CD4-positive, CD25-positive, alpha-beta regulatory T cell (primary cell): ENCODE measurements at regions not wholly inside any gene's neighbourhood (a gene's known extent, or its start where the extent isn't known, plus 50 kb on each side); places are given as distances from the start of the nearest gene placed in this dataset.

ENCODE experiments used
- ATAC-seq, 2 donors: fragments of 150-1000 bp; cut with Tn5 transposase; one replicate each; pipeline ENCODE4 v1.10.0; 2021; ENCODE audit warnings: low read depth in 2 of 2, moderate number of reproducible peaks in 2 of 2, moderate library complexity in 1 of 2
- DNase-seq, 3 donors: peaks; one replicate each; pipeline versions ENCODE4 v3.0.0 to v3.0.0-alpha.2; 2012 to 2022; ENCODE audit warnings: mixed read lengths in 1 of 3
- H3K27ac ChIP-seq: one replicate; pipeline ENCODE4 v1.7.0; 2013; ENCODE audit warnings: mild to moderate bottlenecking, low read length; ENCODE audit not compliant: insufficient read depth, poor library complexity, severe bottlenecking
- H3K27me3 ChIP-seq: one replicate; pipeline ENCODE4 v1.7.0; 2013; ENCODE audit warnings: low read length; ENCODE audit not compliant: control insufficient read depth, insufficient read depth
- H3K36me3 ChIP-seq: one replicate; pipeline ENCODE4 v1.7.0; 2013; ENCODE audit warnings: mild to moderate bottlenecking, low read length, moderate library complexity; ENCODE audit not compliant: control insufficient read depth, insufficient read depth
- H3K4me1 ChIP-seq: 2 replicates; pipeline ENCODE4 v1.7.0; 2013; ENCODE audit warnings: mild to moderate bottlenecking, low read length; ENCODE audit not compliant: insufficient read depth, control insufficient read depth, poor library complexity, severe bottlenecking
- H3K4me3 ChIP-seq: one replicate; pipeline ENCODE4 v1.7.0; 2013; ENCODE audit warnings: low read depth, mild to moderate bottlenecking, low read length, moderate library complexity
- H3K9me3 ChIP-seq, 2 experiments: 1 replicate in 1 of 2; 2 replicates in 1 of 2; pipeline ENCODE4 v1.7.0; 2013; ENCODE audit warnings: low read length in 2 of 2, mild to moderate bottlenecking in 1 of 2, moderate library complexity in 1 of 2; ENCODE audit not compliant: control insufficient read depth in 2 of 2
- H3K27ac Mint-ChIP-seq, 3 donors: one replicate each; pipeline ENCODE4 v1.8.0; 2020 to 2022; ENCODE audit warnings: mild to moderate bottlenecking in 3 of 3, mixed read lengths in 3 of 3, moderate library complexity in 2 of 3
- H3K27me3 Mint-ChIP-seq: one replicate; pipeline ENCODE4 v1.8.0; 2022; ENCODE audit warnings: mild to moderate bottlenecking, mixed read lengths
- H3K36me3 Mint-ChIP-seq: one replicate; pipeline ENCODE4 v1.8.0; 2020; ENCODE audit warnings: mixed read lengths
- H3K4me1 Mint-ChIP-seq, 4 donors: one replicate each; pipeline ENCODE4 v1.8.0; 2020 to 2022; ENCODE audit warnings: mixed read lengths in 4 of 4, mild to moderate bottlenecking in 1 of 4
- H3K4me3 Mint-ChIP-seq, 4 donors: one replicate each; pipeline ENCODE4 v1.8.0; 2020 to 2022; ENCODE audit warnings: mild to moderate bottlenecking in 4 of 4, mixed read lengths in 4 of 4, moderate library complexity in 3 of 4
- H3K9me3 Mint-ChIP-seq, 7 donors: one replicate each; pipeline ENCODE4 v1.8.0; 2020 to 2022; ENCODE audit warnings: mixed read lengths in 7 of 7, mild to moderate bottlenecking in 3 of 7, moderate library complexity in 2 of 7

- no peaks in the 10 kb centered on the region for H3K36me3 Mint-ChIP-seq
Observed at GRCh38 chr5:2192496-2192895, 309.8 kb upstream of the IRX4 start.

GRCh38 chr5:2191972-2192371 is 309.2 kb upstream of the IRX4 start:
- Histone ChIP-seq H3K9me3 (no peaks in the 10 kb centered on the region), H3K4me1 (no peaks in the 10 kb centered on the region), H3K27ac (no peak overlapping the region), H3K36me3 (no peaks in the 10 kb centered on the region), H3K4me3 (no peak overlapping the region), H3K27me3 (no peaks in the 10 kb centered on the region)
- Mint-ChIP-seq H3K4me3 (no peak overlapping the region), H3K36me3 (no peaks in the 10 kb centered on the region), H3K27me3 (no peaks in the 10 kb centered on the region), H3K4me1 (no peaks in the 10 kb centered on the region), H3K27ac (no peak overlapping the region), H3K9me3 (peaks cover 0 to 4% (median 1%) of the 10 kb centered on the region in 7 donors)
- DNase-seq (no peak), ATAC-seq (no peak)

More at GRCh38 chr5:2192496-2192895, 309.8 kb upstream of the IRX4 start:
- Mint-ChIP-seq H3K9me3 (peaks cover 0 to 6% (median 2%) of the 10 kb centered on the region in 7 donors), H3K4me1 (no peaks in the 10 kb centered on the region), H3K4me3 (no peak overlapping the region), H3K27ac (no peak overlapping the region), H3K27me3 (no peaks in the 10 kb centered on the region)
- Histone ChIP-seq H3K4me1 (no peaks in the 10 kb centered on the region), H3K27ac (no peak overlapping the region), H3K27me3 (no peaks in the 10 kb centered on the region), H3K9me3 (no peaks in the 10 kb centered on the region), H3K4me3 (no peak overlapping the region), H3K36me3 (no peaks in the 10 kb centered on the region)
- ATAC-seq (no peak), DNase-seq (no peak)

- no peaks in the 10 kb centered on the region for H3K27me3 Mint-ChIP-seq
- DNase-seq (no peak), ATAC-seq (no peak)
- Histone ChIP-seq H3K27ac (no peak overlapping the region), H3K27me3 (no peaks in the 10 kb centered on the region), H3K9me3 (no peaks in the 10 kb centered on the region), H3K4me3 (no peak overlapping the region), H3K4me1 (no peaks in the 10 kb centered on the region), H3K36me3 (no peaks in the 10 kb centered on the region)
- H3K36me3 Mint-ChIP-seq, result no peaks in the 10 kb centered on the region
- peaks cover 0 to under 1% (median 0%) of the 10 kb centered on the region in 7 donors for H3K9me3 Mint-ChIP-seq
- H3K27ac Mint-ChIP-seq, result no peak overlapping the region
- H3K4me3 Mint-ChIP-seq, result no peak overlapping the region
- no peaks in the 10 kb centered on the region for H3K4me1 Mint-ChIP-seq
Observed at GRCh38 chr5:2190549-2190948, 307.8 kb upstream of the IRX4 start.

GRCh38 chr5:2188661-2189060 is 305.9 kb upstream of the IRX4 start:
- H3K27me3 Mint-ChIP-seq, result no peaks in the 10 kb centered on the region
- H3K9me3 Mint-ChIP-seq, result peaks cover 0 to 4% (median 0%) of the 10 kb centered on the region in 7 donors
- H3K4me3 Mint-ChIP-seq, result no peak overlapping the region
- H3K4me1 ChIP-seq, result no peaks in the 10 kb centered on the region
- ATAC-seq (no peak), DNase-seq (no peak)
- H3K27me3 ChIP-seq, result no peaks in the 10 kb centered on the region
- H3K9me3 ChIP-seq, result no peaks in the 10 kb centered on the region
- H3K4me3 ChIP-seq, result no peak overlapping the region
- no peak overlapping the region for H3K27ac ChIP-seq
- H3K27ac Mint-ChIP-seq, result no peak overlapping the region
- no peaks in the 10 kb centered on the region for H3K36me3 Mint-ChIP-seq
- H3K4me1 Mint-ChIP-seq, result no peaks in the 10 kb centered on the region
- no peaks in the 10 kb centered on the region for H3K36me3 ChIP-seq

GRCh38 chr5:2188137-2188536 is 305.4 kb upstream of the IRX4 start:
- Histone ChIP-seq H3K27me3 (no peaks in the 10 kb centered on the region), H3K4me1 (no peaks in the 10 kb centered on the region), H3K36me3 (no peaks in the 10 kb centered on the region), H3K4me3 (no peak overlapping the region), H3K9me3 (no peaks in the 10 kb centered on the region), H3K27ac (no peak overlapping the region)
- no peaks in the 10 kb centered on the region for H3K27me3 Mint-ChIP-seq
- no peak overlapping the region for H3K4me3 Mint-ChIP-seq
- no peaks in the 10 kb centered on the region for H3K36me3 Mint-ChIP-seq
- DNase-seq (no peak), ATAC-seq (no peak)
- peaks cover 0 to 4% (median 0%) of the 10 kb centered on the region in 7 donors for H3K9me3 Mint-ChIP-seq
- no peaks in the 10 kb centered on the region for H3K4me1 Mint-ChIP-seq
- no peak overlapping the region for H3K27ac Mint-ChIP-seq

- H3K36me3 ChIP-seq, result no peaks in the 10 kb centered on the region
- H3K4me1 ChIP-seq, result no peaks in the 10 kb centered on the region
- no peaks in the 10 kb centered on the region for H3K9me3 ChIP-seq
- ATAC-seq, result no peak
- Mint-ChIP-seq H3K27me3 (no peaks in the 10 kb centered on the region), H3K9me3 (peaks cover 0 to 4% (median 0%) of the 10 kb centered on the region in 7 donors), H3K4me1 (no peaks in the 10 kb centered on the region), H3K4me3 (no peak overlapping the region), H3K27ac (no peak overlapping the region), H3K36me3 (no peaks in the 10 kb centered on the region)
- no peaks in the 10 kb centered on the region for H3K27me3 ChIP-seq
- DNase-seq, result no peak
- H3K4me3 ChIP-seq, result no peak overlapping the region
- no peak overlapping the region for H3K27ac ChIP-seq
Observed at GRCh38 chr5:2187687-2188086, 305.0 kb upstream of the IRX4 start.

- Mint-ChIP-seq H3K4me3 (no peak overlapping the region), H3K4me1 (no peaks in the 10 kb centered on the region), H3K36me3 (no peaks in the 10 kb centered on the region), H3K27me3 (no peaks in the 10 kb centered on the region), H3K9me3 (peaks cover 0 to 4% (median 0%) of the 10 kb centered on the region in 7 donors), H3K27ac (no peak overlapping the region)
- Histone ChIP-seq H3K4me3 (no peak overlapping the region), H3K4me1 (no peaks in the 10 kb centered on the region), H3K36me3 (no peaks in the 10 kb centered on the region), H3K27ac (no peak overlapping the region), H3K9me3 (no peaks in the 10 kb centered on the region), H3K27me3 (no peaks in the 10 kb centered on the region)
- no peak for DNase-seq
- ATAC-seq, result no peak
Observed at GRCh38 chr5:2187156-2187555, 304.4 kb upstream of the IRX4 start.

- Mint-ChIP-seq H3K36me3 (no peaks in the 10 kb centered on the region), H3K27ac (no peak overlapping the region)
- no peak overlapping the region for H3K27ac ChIP-seq
Observed at GRCh38 chr5:2186472-2187015, 303.8 kb upstream of the IRX4 start.

More at GRCh38 chr5:2186472-2187015, 303.8 kb upstream of the IRX4 start:
- Histone ChIP-seq H3K9me3 (no peaks in the 10 kb centered on the region), H3K36me3 (no peaks in the 10 kb centered on the region), H3K4me1 (no peaks in the 10 kb centered on the region), H3K4me3 (no peak overlapping the region), H3K27me3 (no peaks in the 10 kb centered on the region)
- no peaks in the 10 kb centered on the region for H3K4me1 Mint-ChIP-seq
- H3K27me3 Mint-ChIP-seq, result no peaks in the 10 kb centered on the region
- DNase-seq (no peak), ATAC-seq (no peak)
- no peak overlapping the region for H3K4me3 Mint-ChIP-seq
- H3K9me3 Mint-ChIP-seq, result peaks cover 0 to 4% (median 0%) of the 10 kb centered on the region in 7 donors
